GM10266 (cell line): ENCODE measurements at regions not wholly inside any gene's neighbourhood (a gene's known extent, or its start where the extent isn't known, plus 50 kb on each side); places are given as distances from the start of the nearest gene placed in this dataset.

ENCODE experiments used
- DNase-seq: peaks from one replicate; pipeline ENCODE4 v3.0.0; 2012; ENCODE audit errors: extremely low spot score
- CTCF ChIP-seq: IDR thresholded peaks from 2 replicates; pipeline ENCODE4 v1.5.1; 2012; ENCODE audit warnings: mild to moderate bottlenecking, low read depth; ENCODE audit not compliant: control insufficient read depth, insufficient read depth; ENCODE audit errors: missing control alignments

DNA sequence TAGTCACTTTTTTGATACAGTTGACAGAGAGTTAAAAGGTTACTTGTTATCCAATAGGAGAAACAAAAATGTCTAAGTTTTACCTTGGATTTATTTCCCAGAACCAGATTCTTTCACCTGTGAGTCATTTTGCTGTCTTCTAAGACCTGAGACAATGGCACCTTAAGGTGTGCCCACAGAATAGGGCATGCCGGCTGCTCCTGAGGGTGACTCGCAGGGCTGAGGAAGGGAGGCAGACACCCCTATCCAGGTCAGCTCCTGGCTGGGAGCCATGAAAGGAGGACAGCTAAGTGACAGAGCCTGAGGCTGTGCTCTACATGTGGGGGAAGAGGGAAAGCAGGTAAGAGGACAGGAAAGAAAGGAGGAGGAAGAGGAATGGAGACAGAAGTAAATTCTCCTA is 67.8 kb downstream of the RASSF10 start:
- no peak for TF ChIP-seq CTCF
- no peak for DNase-seq

GRCh38 chr11:13080861-13081260 is 71.7 kb downstream of the RASSF10 start:
- TF ChIP-seq CTCF, result no peak
- no peak for DNase-seq

GRCh38 chr11:13082588-13082987 is 73.5 kb downstream of the RASSF10 start:
- TF ChIP-seq CTCF, result no peak
- DNase-seq, result no peak

- no peak for DNase-seq
- no peak for TF ChIP-seq CTCF
Measured at GRCh38 chr11:13090228-13090708, 81.2 kb downstream of the RASSF10 start.

GRCh38 chr11:13091373-13091772 is 82.3 kb downstream of the RASSF10 start:
- no peak for TF ChIP-seq CTCF

GRCh38 chr11:13091804-13092203 is 82.7 kb downstream of the RASSF10 start:
- DNase-seq, result no peak
- no peak for TF ChIP-seq CTCF

More at GRCh38 chr11:13091373-13091772, 82.3 kb downstream of the RASSF10 start:
- no peak for DNase-seq

DNA sequence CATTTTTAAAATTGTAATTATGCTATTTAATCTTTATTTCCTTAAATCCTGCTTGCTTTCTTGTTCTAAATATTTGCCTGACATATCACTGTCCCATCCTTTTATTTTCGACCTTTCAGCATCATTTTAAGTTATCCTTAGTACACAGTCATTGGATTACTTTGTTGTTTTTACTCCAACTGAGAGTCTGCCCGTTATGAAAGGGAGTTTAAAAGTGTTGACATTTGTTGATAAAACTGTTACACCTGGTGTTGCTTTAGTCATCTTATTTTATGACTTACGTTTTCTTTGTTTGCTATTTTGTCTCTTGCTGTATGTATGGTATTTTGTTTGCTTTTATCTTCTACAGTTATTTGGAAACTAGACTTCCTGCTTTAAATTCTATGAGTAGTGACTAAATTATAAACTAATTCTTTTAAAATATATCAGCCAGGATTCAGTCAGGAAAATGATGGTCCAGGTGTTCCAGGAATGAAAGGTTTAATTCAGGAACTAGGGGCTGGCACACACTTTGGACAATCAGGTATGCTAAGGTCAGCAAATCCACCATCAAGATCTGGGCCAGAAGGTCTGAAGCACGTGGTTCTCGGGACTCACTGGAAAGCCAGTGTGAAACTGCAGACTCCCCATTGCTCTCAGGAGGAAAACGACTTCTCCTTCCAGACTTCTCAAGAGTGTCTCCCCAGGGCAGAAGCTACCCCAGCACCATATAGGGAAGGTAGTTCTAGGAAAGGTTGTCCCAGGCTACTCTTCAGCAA is 86.0 kb downstream of the RASSF10 start:
- DNase-seq, result no peak
- no peak for TF ChIP-seq CTCF
